ENCODE measurements at regions not wholly inside any gene's neighbourhood (a gene's known extent, or its start where the extent isn't known, plus 50 kb on each side); places are given as distances from the start of the nearest gene placed in this dataset.

DNA sequence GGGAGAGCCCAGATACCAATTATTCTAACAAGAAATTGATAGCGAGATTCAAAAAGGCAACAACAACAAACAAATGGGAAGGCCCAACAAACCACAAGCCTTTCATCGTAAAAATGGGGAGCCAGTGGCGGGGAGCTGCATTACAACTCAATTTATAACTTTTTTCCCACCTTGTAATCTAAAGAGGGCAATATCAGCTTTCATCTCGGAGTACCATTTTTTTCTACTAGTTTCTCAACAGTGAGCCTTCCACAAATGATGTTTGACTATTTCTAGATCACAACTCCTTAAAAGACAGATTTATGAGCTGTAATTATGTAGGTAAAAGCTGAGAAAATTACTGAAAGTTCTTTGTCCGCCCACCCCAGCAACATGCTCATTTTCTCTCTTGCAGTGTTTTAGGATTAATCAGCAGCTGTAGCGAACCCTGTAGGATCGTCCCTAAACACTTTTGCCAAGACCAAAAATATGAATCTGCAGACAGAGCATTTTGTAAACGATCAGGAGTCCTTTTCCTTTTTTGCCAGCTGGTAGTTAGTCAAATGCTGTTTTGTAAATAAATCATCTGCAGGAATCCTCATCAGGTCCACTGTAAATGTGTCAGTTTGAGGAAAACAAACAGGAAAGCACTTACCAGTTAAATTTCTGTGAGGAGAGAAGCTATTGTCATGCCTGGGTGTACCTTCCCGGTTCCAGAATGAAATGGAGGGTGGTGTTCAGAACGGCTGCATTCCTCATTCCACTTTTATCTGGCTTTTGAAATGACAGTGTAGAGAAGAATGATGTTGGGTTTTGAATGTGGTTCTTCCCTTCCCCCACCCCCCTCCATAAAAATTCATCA lies 53.2 kb downstream of the EEF1B2 start:
- DNase-seq, result no peak

- DNase-seq, result no peak
Observed at GRCh38 chr2:206213514-206213845, 53.8 kb downstream of the EEF1B2 start.

GRCh38 chr2:206217166-206217565 lies 57.3 kb upstream of the ZDBF2 start:
- no peak for DNase-seq

- DNase-seq, result peak; percentile 23
Observed at GRCh38 chr2:206217743-206218142, 56.7 kb upstream of the ZDBF2 start.

GRCh38 chr2:206218156-206218555 lies 56.3 kb upstream of the ZDBF2 start:
- DNase-seq, result no peak

GRCh38 chr2:206218796-206219499 lies 55.5 kb upstream of the ZDBF2 start:
- DNase-seq, result peak; percentile 86

GRCh38 chr2:206219957-206220356 lies 54.5 kb upstream of the ZDBF2 start:
- DNase-seq, result no peak

GRCh38 chr2:206220997-206221396 lies 53.5 kb upstream of the ZDBF2 start:
- DNase-seq, result no peak
